ENCODE measurements at regions not wholly inside any gene's neighbourhood (a gene's known extent, or its start where the extent isn't known, plus 50 kb on each side); places are given as distances from the start of the nearest gene placed in this dataset.

DNA sequence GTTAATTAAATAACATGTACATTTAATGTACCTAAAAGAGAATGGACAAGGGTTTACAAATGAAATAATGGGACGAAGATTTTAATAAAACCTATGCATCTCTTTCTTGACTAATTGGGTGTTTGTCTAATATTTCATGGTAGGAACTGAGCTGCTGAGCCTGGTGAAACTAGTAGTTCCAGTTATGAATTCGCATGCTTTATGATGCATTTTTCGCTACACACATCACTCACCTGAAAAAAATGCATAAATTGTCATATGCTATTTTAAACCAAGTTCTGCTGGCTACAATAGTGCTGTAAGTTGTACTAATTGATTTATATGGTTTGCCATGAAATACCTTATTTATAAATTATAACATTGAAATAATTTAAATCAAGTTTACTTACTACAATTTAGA, 806.8 kb upstream of the SLITRK5 start:
- DNase-seq (ENCODE audit: low spot score in 2 of 2, unreplicated experiment in 2 of 2), result no peak
- Mint-ChIP-seq H3K9me3 (peaks cover 14% of the 10 kb centered on the region), H3K27me3 (ENCODE audit: low read depth) (no peaks in the 10 kb centered on the region), H3K4me1 (peaks cover 4% of the 10 kb centered on the region), H3K27ac (no peak overlapping the region), H3K36me3 (peaks cover 4% of the 10 kb centered on the region), H3K4me3 (no peak overlapping the region)
- TF ChIP-seq, protein P1, sequence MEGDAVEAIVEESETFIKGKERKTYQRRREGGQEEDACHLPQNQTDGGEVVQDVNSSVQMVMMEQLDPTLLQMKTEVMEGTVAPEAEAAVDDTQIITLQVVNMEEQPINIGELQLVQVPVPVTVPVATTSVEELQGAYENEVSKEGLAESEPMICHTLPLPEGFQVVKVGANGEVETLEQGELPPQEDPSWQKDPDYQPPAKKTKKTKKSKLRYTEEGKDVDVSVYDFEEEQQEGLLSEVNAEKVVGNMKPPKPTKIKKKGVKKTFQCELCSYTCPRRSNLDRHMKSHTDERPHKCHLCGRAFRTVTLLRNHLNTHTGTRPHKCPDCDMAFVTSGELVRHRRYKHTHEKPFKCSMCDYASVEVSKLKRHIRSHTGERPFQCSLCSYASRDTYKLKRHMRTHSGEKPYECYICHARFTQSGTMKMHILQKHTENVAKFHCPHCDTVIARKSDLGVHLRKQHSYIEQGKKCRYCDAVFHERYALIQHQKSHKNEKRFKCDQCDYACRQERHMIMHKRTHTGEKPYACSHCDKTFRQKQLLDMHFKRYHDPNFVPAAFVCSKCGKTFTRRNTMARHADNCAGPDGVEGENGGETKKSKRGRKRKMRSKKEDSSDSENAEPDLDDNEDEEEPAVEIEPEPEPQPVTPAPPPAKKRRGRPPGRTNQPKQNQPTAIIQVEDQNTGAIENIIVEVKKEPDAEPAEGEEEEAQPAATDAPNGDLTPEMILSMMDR (IDR thresholded peaks at IDR 0.05; ENCODE audit: unreplicated experiment), result no peak

DNA sequence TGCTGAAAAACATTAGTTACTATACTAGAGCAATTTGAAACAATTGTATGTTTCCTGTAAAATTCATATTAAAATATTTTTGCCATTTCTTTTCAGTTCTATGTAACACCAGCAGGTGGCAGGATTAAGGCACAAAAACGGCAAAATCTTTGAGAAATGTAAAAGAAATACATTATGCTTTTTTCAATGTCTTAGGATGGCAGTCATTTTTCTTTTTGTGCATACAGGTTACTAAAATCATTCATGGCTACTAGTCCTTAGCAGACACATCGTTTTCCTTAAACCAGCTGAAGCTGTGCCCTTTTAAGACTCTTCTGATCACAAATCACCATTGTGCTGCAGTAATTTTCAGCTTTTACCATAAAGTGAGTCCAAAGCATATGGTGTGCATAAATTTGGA, 800.7 kb upstream of the SLITRK5 start:
- H3K27ac Mint-ChIP-seq, result no peak overlapping the region
- H3K36me3 Mint-ChIP-seq, result no peaks in the 10 kb centered on the region
- no peak overlapping the region for H3K4me3 Mint-ChIP-seq
- DNase-seq (ENCODE audit: low spot score in 2 of 2, unreplicated experiment in 2 of 2), result no peak
- no peaks in the 10 kb centered on the region for H3K9me3 Mint-ChIP-seq
- TF ChIP-seq, protein P1 (IDR thresholded peaks at IDR 0.05; ENCODE audit: unreplicated experiment), result peak; percentile 94
- peaks cover 8% of the 10 kb centered on the region for H3K4me1 Mint-ChIP-seq
- no peaks in the 10 kb centered on the region for H3K27me3 Mint-ChIP-seq (ENCODE audit: low read depth)

DNA sequence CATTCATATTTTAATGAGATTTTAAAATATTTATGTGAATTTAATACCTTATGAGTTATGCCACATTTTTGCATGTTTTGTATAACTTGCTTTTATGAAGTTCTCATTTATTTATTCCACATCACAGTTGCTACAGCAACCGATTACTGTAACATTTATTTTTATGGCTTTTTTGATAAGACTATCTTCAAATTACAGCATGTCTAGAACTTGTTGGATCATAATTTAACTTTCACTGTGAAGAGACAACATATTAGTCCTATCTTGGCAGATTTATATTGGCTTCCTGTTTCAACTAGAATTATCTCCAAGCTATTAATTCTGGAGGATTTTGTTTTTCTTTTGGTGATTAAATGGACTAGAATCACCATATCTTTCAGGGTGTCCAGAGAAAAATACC, 793.7 kb upstream of the SLITRK5 start:
- Mint-ChIP-seq H3K36me3 (no peaks in the 10 kb centered on the region), H3K27ac (peak overlapping the region; percentile 23), H3K27me3 (ENCODE audit: low read depth) (no peaks in the 10 kb centered on the region), H3K9me3 (peaks cover under 1% of the 10 kb centered on the region), H3K4me1 (peaks cover 10% of the 10 kb centered on the region), H3K4me3 (no peak overlapping the region)
- TF ChIP-seq, protein P1 (IDR thresholded peaks at IDR 0.05; ENCODE audit: unreplicated experiment), result no peak
- DNase-seq (ENCODE audit: low spot score in 2 of 2, unreplicated experiment in 2 of 2), result no peak

DNA sequence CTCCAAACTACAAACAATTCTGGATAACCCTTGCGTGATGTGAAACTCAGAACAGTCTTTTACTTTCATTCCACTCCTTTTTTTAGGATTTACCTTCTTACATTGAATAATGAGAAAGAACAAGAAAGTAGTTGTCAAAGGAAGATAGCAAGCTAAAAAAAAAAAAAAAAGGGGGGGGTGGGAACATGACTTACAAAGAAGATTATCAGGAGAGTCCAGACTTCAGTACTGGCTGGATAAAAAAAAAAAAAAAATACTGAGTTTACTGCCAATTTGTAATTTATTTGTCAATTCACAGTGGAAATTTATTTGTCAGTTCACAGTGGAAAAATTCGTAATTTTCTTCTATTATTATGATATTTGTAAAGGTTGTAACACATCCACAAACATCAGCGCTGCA, 792.4 kb upstream of the SLITRK5 start:
- no peaks in the 10 kb centered on the region for H3K36me3 Mint-ChIP-seq
- peaks cover 12% of the 10 kb centered on the region for H3K4me1 Mint-ChIP-seq
- H3K27ac Mint-ChIP-seq, result no peak overlapping the region
- no peaks in the 10 kb centered on the region for H3K27me3 Mint-ChIP-seq (ENCODE audit: low read depth)
- H3K4me3 Mint-ChIP-seq, result no peak overlapping the region
- DNase-seq (ENCODE audit: low spot score in 2 of 2, unreplicated experiment in 2 of 2), result no peak
- peaks cover 5% of the 10 kb centered on the region for H3K9me3 Mint-ChIP-seq
- TF ChIP-seq, protein P1 (IDR thresholded peaks at IDR 0.05; ENCODE audit: unreplicated experiment), result no peak

DNA sequence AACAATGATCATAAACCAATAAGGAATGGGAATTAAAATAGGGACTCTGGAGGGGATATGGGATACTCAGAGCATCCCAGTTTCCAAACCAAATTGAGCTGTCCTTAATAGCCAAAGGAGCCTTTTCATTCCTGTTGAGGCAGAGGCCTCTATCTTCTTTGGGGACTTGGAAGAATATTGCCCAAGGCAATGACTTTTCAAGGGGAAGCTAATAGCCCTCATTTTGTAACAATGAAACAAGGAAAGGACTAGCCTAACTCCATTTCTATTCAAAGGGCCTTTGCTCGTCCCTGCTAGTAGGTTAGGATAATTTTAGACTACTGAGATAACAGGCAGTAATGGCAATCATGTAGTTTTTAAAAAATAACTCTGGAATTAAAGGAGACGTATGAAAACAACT, 789.8 kb upstream of the SLITRK5 start:
- H3K4me3 Mint-ChIP-seq, result no peak overlapping the region
- TF ChIP-seq, protein P1 (IDR thresholded peaks at IDR 0.05; ENCODE audit: unreplicated experiment), result no peak
- no peaks in the 10 kb centered on the region for H3K36me3 Mint-ChIP-seq
- no peaks in the 10 kb centered on the region for H3K27me3 Mint-ChIP-seq (ENCODE audit: low read depth)
- DNase-seq (ENCODE audit: low spot score in 2 of 2, unreplicated experiment in 2 of 2), result no peak
- peaks cover 5% of the 10 kb centered on the region for H3K9me3 Mint-ChIP-seq
- H3K27ac Mint-ChIP-seq, result no peak overlapping the region
- peaks cover 12% of the 10 kb centered on the region for H3K4me1 Mint-ChIP-seq

DNA sequence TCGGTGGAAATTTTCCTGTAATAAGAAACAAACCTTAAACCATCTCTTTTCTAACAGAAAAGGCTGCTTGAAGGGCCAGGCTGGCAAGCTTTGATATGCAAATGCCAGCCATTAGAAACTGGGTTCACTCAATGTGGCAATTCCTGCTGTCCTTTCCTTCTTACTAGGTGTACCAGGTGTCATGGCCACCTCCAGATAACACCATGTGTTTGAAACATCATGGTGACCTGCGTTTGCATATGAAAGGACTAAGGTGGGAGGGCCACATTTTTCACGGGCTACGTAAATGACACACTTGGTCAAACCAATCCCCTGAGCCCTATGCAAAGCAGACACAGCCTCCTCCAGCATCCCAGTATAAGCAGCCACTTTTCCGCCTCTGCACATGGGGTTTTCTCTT, 789.1 kb upstream of the SLITRK5 start:
- H3K9me3 Mint-ChIP-seq, result peaks cover 5% of the 10 kb centered on the region
- no peak overlapping the region for H3K27ac Mint-ChIP-seq
- H3K4me3 Mint-ChIP-seq, result no peak overlapping the region
- H3K36me3 Mint-ChIP-seq, result no peaks in the 10 kb centered on the region
- peaks cover 11% of the 10 kb centered on the region for H3K4me1 Mint-ChIP-seq
- TF ChIP-seq, protein P1 (IDR thresholded peaks at IDR 0.05; ENCODE audit: unreplicated experiment), result no peak
- H3K27me3 Mint-ChIP-seq (ENCODE audit: low read depth), result no peaks in the 10 kb centered on the region
- DNase-seq (ENCODE audit: low spot score in 2 of 2, unreplicated experiment in 2 of 2), result no peak

All from mesothelial cell of epicardium (in vitro differentiated cells).